ENCODE measurements at regions not wholly inside any gene's neighbourhood (a gene's known extent, or its start where the extent isn't known, plus 50 kb on each side); places are given as distances from the start of the nearest gene placed in this dataset.

- DNase-seq (ENCODE audit: low read depth, low spot score) (no peak), FAIRE-seq (no peak), ATAC-seq (no peak)
- intact Hi-C loops (cut with micrococcal nuclease; ENCODE audit: unreplicated experiment), result no loop called here
- Histone ChIP-seq H2AFZ (ENCODE audit: control insufficient read depth, low read depth, low read length) (no peak overlapping the region), H3K36me3 (ENCODE audit: control insufficient read depth in 2 of 2, insufficient read depth in 2 of 2, low read length in 1 of 2) (no peaks in the 10 kb centered on the region), H3K9me3 (replicated peaks; ENCODE audit: control insufficient read depth, insufficient read depth, low read length) (no peaks in the 10 kb centered on the region; the same call in 2 of the 3 replicates), H3K4me3 (no peak overlapping the region), H3K79me2 (ENCODE audit: control insufficient read depth, insufficient read depth, low read length) (no peaks in the 10 kb centered on the region), H3K4me1 (ENCODE audit: control insufficient read depth, insufficient read depth, low read length) (no peaks in the 10 kb centered on the region), H3K27ac (ENCODE audit: control insufficient read depth, insufficient read depth) (no peak overlapping the region), H3K4me2 (ENCODE audit: control insufficient read depth, insufficient read depth) (no peak overlapping the region), H4K20me1 (ENCODE audit: control insufficient read depth, insufficient read depth) (no peaks in the 10 kb centered on the region), H3K27me3 (replicated peaks in 1 of 2; ENCODE audit: control insufficient read depth in 2 of 2, insufficient read depth in 2 of 2, low read length in 1 of 2) (peaks cover 0 to 2% of the 10 kb centered on the region in 2 experiments; a peak in 1 of 4 replicates), H3K9ac (ENCODE audit: control insufficient read depth, insufficient read depth, low read length) (no peak overlapping the region)
- no TSS peak for BruUV-seq (replicated peaks)
- RAD21 ChIA-PET (ENCODE audit: unreplicated experiment), result interaction anchor here (1.3 kb wide), 1 partner anchor 57 kb away, joined by 3 read pairs; no protein-coding TSS in a partner anchor
- SMC1A ChIA-PET (ENCODE audit: uncharacterized antibody, unreplicated experiment), result interaction anchor here (1.2 to 1.3 kb wide), 2 partner anchors 11 to 60 kb away, joined by 3 read pairs; no protein-coding TSS in a partner anchor
- POLR2A ChIA-PET, result interaction anchor here (0.6 to 1.0 kb wide), 2 partner anchors 13 to 1707 kb away, joined by 3 to 7 read pairs; no protein-coding TSS in a partner anchor
- in situ Hi-C loops (cut with MboI), result no loop called here
- WGBS (ENCODE audit: insufficient coverage, insufficient replicate concordance, low lambda C conversion rate, missing lambda C conversion rate), result 100% methylated on average over 1 of the region's 1 CpG
- CTCF ChIA-PET, result interaction anchor here (0.7 kb wide), 1 partner anchor 142 kb away, joined by 3 read pairs; no protein-coding TSS in a partner anchor
- TF ChIP-seq ZNF622 (IDR thresholded peaks at IDR 0.05) (no peak), NRF1 (conservative IDR thresholded peaks at IDR 0.05; ENCODE audit: low read depth, low read length) (no peak), LARP7 (IDR thresholded peaks at IDR 0.05) (no peak), YY1 (IDR thresholded peaks at IDR 0.05; ENCODE audit: low read depth, low read length) (no peak), CUX1 (IDR thresholded peaks at IDR 0.05; ENCODE audit: insufficient replicate concordance, low read depth, low read length) (no peak), BACH1 (IDR thresholded peaks at IDR 0.05; ENCODE audit: borderline replicate concordance) (no peak), MEF2A (IDR thresholded peaks at IDR 0.05; ENCODE audit: insufficient read depth, low read depth, low read length) (no peak), ZZZ3 (IDR thresholded peaks at IDR 0.05; ENCODE audit: control insufficient read depth, insufficient read length, low read depth) (no peak), MTA2 (IDR thresholded peaks at IDR 0.05; ENCODE audit: low read depth) (no peak), CBX3 (IDR thresholded peaks at IDR 0.05; ENCODE audit: borderline replicate concordance, low read depth) (no peak)
These were observed 135.3 kb upstream of the NCOR2 start for GRCh38 chr12:124702736-124703135.
